ENCODE measurements at regions not wholly inside any gene's neighbourhood (a gene's known extent, or its start where the extent isn't known, plus 50 kb on each side); places are given as distances from the start of the nearest gene placed in this dataset.
"Not testable (repeated sequence)": the region's sequence is repeated elsewhere in the genome, so short reads cannot be mapped to it uniquely, and the experiment has no call there.

DNA sequence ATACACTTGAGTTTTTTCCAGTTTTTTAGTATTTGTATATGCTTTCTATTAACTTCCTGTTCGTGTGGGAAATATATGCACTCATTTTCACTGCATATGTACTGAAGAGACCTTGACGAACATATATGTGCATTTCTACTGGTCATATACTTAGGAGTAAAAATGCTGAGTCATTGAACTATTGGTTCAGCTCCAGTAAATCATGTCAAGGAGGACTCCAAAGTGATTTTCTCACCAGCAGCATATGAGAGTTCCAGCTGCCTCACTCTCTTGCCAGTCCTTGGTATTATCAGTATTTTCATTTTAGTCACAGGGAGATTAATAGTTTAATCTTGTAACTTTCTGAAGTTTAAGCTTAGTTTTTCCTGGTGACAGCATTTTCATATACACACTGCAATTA, 2750.2 kb downstream of the ARAP2 start:
- Mint-ChIP-seq H3K36me3 (ENCODE audit: low read depth) (no peaks in the 10 kb centered on the region), H3K9me3 (no peaks in the 10 kb centered on the region), H3K4me1 (no peaks in the 10 kb centered on the region), H3K4me3 (no peak overlapping the region), H3K27me3 (ENCODE audit: low read depth) (no peaks in the 10 kb centered on the region), H3K27ac (no peak overlapping the region)
- TF ChIP-seq, protein P1, sequence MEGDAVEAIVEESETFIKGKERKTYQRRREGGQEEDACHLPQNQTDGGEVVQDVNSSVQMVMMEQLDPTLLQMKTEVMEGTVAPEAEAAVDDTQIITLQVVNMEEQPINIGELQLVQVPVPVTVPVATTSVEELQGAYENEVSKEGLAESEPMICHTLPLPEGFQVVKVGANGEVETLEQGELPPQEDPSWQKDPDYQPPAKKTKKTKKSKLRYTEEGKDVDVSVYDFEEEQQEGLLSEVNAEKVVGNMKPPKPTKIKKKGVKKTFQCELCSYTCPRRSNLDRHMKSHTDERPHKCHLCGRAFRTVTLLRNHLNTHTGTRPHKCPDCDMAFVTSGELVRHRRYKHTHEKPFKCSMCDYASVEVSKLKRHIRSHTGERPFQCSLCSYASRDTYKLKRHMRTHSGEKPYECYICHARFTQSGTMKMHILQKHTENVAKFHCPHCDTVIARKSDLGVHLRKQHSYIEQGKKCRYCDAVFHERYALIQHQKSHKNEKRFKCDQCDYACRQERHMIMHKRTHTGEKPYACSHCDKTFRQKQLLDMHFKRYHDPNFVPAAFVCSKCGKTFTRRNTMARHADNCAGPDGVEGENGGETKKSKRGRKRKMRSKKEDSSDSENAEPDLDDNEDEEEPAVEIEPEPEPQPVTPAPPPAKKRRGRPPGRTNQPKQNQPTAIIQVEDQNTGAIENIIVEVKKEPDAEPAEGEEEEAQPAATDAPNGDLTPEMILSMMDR (IDR thresholded peaks at IDR 0.05; ENCODE audit: unreplicated experiment in 3 of 3) = no peak

DNA sequence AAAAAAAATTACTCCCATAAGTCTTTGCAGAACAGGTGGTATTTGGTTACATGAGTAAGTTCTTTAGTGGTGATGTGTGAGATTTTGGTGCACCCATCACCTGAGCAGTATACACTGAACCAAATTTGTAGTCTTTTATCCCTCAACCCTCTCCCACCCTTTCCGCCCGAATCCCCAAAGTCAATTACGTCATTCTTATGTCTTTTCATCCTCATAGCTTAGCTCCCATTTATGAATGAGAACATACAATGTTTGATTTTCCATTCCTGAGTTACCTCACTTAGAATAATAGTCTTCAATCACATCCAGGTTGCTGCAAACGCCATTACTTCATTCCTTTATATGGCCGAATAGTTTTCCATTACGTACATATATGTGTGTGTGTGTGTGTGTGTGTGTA, 2742.7 kb downstream of the ARAP2 start:
- H3K4me3 Mint-ChIP-seq; H3K27ac Mint-ChIP-seq; H3K27me3 Mint-ChIP-seq (ENCODE audit: low read depth); H3K4me1 Mint-ChIP-seq; H3K36me3 Mint-ChIP-seq (ENCODE audit: low read depth): not testable (repeated sequence)
- peaks cover 16% of the 10 kb centered on the region for H3K9me3 Mint-ChIP-seq

DNA sequence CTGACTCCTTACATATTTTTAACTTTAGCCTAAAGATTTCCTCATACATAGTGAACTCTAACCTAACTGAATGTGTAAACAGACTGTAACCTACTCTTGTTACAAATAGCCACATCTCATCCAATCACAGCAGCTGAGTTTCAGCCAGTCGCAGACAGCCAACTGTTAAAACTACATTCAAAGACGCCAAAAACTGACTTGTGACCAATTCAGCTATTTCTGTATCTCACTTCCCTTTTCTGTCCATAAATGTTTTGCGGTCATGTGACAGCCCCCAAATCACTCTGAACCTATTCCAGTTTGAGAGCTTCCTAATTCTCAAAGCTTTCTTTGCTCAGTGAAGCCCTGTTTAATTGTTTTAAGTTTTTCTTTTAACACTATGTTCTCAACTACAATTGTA, 2731.9 kb downstream of the ARAP2 start:
- Mint-ChIP-seq H3K4me1 (no peaks in the 10 kb centered on the region), H3K27me3 (ENCODE audit: low read depth) (no peaks in the 10 kb centered on the region), H3K9me3 (peaks cover 6% of the 10 kb centered on the region), H3K27ac (no peak overlapping the region), H3K4me3 (no peak overlapping the region), H3K36me3 (ENCODE audit: low read depth) (no peaks in the 10 kb centered on the region)
- TF ChIP-seq, protein P1 (IDR thresholded peaks at IDR 0.05; ENCODE audit: unreplicated experiment in 3 of 3) = no peak

DNA sequence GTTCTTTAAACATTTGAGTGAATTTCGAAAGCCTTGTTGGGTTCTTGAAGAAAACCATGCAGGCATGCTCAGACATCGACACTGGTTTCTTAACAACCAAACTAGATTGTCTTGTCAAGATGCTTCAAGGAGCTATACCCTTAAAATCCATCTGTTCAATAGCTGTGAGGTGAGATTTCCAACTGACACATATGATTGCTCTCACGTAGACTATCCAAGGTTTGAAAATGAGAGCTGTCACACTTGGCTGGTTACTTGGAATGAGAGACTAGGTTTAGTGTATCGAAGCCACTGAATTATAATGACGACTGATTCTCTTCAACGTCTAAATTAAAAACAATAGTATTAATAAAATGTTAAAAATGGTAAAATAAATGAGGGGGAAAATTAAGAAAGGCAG, 2725.5 kb downstream of the ARAP2 start:
- Mint-ChIP-seq H3K9me3 (peaks cover 11% of the 10 kb centered on the region), H3K27me3 (ENCODE audit: low read depth) (no peaks in the 10 kb centered on the region), H3K4me3 (no peak overlapping the region)

DNA sequence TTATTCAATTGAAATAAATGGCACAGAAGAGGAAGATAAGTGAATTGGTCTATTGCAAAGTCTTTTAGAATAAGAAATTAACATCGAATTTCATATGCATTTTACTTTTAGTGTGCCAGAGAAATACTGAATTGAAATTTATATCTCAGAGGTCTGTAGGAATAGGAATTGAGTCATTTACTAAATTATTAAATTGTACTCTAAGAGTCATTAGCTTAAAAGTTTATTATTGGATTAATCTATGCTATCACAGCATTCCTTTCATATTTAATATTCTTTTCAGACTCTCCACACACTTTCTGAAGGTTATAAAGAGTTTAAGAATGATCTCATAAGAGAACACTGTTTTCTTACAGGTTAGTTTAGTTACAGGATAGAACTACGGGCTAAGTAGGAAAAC, 2711.5 kb downstream of the ARAP2 start:
- Mint-ChIP-seq H3K27me3 (ENCODE audit: low read depth) (no peaks in the 10 kb centered on the region), H3K9me3 (no peaks in the 10 kb centered on the region), H3K4me3 (no peak overlapping the region), H3K4me1 (no peaks in the 10 kb centered on the region), H3K36me3 (ENCODE audit: low read depth) (no peaks in the 10 kb centered on the region), H3K27ac (no peak overlapping the region)
- TF ChIP-seq, protein P1 (IDR thresholded peaks at IDR 0.05; ENCODE audit: unreplicated experiment in 3 of 3) = no peak

More for the DNA sequence above, 2725.5 kb downstream of the ARAP2 start:
- Mint-ChIP-seq H3K27ac (no peak overlapping the region), H3K36me3 (ENCODE audit: low read depth) (no peaks in the 10 kb centered on the region), H3K4me1 (no peaks in the 10 kb centered on the region)
- TF ChIP-seq, protein P1 (IDR thresholded peaks at IDR 0.05; ENCODE audit: unreplicated experiment in 3 of 3) = no peak

DNA sequence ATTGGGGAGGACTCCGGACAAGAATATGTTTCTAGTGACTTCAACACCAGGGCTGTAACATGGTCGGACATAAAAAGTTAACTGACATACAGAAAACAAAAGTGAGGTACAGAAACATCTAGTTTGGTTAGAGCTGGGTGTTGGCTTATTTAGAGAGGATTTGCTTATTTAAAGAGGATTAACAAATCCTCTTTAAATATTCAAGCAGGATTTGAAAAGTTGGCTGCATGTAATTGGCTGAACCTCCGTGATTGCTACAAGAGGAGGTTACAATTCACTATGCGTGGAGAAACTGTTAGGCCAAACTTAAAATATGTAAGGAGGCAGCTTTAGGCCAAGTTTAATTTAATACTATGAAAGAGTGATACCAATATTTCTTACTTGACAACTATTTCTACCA, 2707.4 kb downstream of the ARAP2 start:
- Mint-ChIP-seq H3K4me3 (no peak overlapping the region), H3K27me3 (ENCODE audit: low read depth) (no peaks in the 10 kb centered on the region), H3K9me3 (no peaks in the 10 kb centered on the region), H3K27ac (no peak overlapping the region), H3K36me3 (ENCODE audit: low read depth) (no peaks in the 10 kb centered on the region), H3K4me1 (no peaks in the 10 kb centered on the region)
- TF ChIP-seq, protein P1 (IDR thresholded peaks at IDR 0.05; ENCODE audit: unreplicated experiment in 3 of 3) = no peak

All from nephron (organoid).